Lower leg skin (tissue), 4 donors: ENCODE measurements at regions not wholly inside any gene's neighbourhood (a gene's known extent, or its start where the extent isn't known, plus 50 kb on each side); places are given as distances from the start of the nearest gene placed in this dataset.

Source experiments
- DNase-seq, 2 donors: peaks; one replicate each; pipeline ENCODE4 v3.0.0-alpha.2; 2019; ENCODE audit warnings: low spot score in 2 of 2
- H3K4me3 ChIP-seq: fragments of 200-600 bp; sonication (generic); 2 replicates; pipeline ENCODE4 v1.5.1; 2017; ENCODE audit warnings: mild to moderate bottlenecking, low read depth; ENCODE audit not compliant: poor library complexity, severe bottlenecking
- CTCF ChIP-seq, 3 donors: fragments of 450-650 bp; IDR thresholded peaks; one replicate each; pipeline ENCODE4 v1.5.1; 2016; ENCODE audit warnings: antibody characterized with exemption in 3 of 3, mild to moderate bottlenecking in 3 of 3, moderate library complexity in 2 of 3
- POLR2A ChIP-seq, 2 donors: fragments of 450-650 bp; IDR thresholded peaks; one replicate each; pipeline ENCODE4 v1.6.1; 2016 to 2017; ENCODE audit warnings: antibody characterized with exemption in 2 of 2, mild to moderate bottlenecking in 1 of 2, moderate library complexity in 1 of 2
- WGBS, 2 donors: methylation state at CpG; one replicate each; pipeline ENCODE4 v1.1.5; 2018; 5-methylcytosine and 5-hydroxymethylcytosine counted together
- intact Hi-C: fragments of 100-400 bp; cut with DNase I; formaldehyde crosslinking; loops from one replicate; pipeline ENCODE4 v1.15.0; 2023; ENCODE audit warnings: low total_unique reads

GRCh38 chr21:34302521-34302920 lies 61.3 kb upstream of the KCNE2 start:
- no peak overlapping the region for H3K4me3 ChIP-seq
- WGBS, 2 donors = 68 to 83% methylated on average over 6 of the region's 6 CpGs
- TF ChIP-seq POLR2A (IDR thresholded peaks at IDR 0.05) (no peak), CTCF (IDR thresholded peaks at IDR 0.05) (no peak)
- no peak for DNase-seq
- intact Hi-C loops = no loop called here

DNA sequence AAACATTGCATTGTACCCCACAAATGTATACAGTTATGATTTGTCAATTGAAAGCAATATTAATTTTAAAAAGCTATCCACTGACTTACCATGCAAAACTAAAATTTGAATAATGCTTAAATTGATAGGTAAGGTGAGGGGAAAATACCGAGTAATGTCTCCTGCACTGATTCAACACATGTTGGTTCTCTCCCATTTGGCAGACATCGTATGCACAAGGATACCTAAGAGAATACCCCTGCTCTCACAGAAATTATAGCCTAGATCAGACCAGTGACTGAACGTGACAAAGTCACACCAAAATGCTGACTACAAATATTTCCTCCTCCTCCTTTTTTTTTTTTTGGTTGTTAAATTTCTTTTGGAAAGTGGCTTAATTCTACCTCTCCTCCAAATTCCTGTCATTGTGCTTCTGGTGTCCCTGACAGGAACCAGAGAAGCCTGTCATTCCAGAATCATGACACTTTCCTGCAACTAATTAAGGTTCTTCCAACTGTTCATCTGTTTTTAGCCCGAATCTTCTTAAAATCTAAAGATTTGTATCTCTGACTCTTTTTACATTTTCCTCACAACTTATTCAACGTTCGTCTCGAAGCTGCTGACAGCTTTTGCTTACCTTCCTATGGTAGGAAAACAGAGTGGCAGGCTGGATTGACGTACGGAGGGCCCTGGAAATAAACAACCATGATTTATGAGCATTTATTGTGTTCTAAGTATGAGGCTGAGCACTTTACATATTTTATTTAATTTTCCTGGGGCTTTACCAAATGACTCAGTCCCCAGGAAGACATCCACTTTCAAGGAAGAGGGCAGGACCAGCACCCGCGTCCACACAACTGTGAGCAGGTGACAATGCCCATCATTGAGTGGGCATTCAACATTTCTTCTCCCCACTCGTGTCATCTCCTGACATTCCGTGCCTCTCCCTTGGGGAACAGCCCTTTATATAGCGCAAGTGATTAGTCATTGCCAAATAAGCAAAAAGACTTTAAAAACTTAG lies 57.9 kb upstream of the KCNE2 start:
- TF ChIP-seq CTCF (IDR thresholded peaks at IDR 0.05) = no peak
- no peak for TF ChIP-seq POLR2A (IDR thresholded peaks at IDR 0.05)
- no peak for DNase-seq
- H3K4me3 ChIP-seq = no peak overlapping the region
- intact Hi-C loops = no loop called here
- 38 to 42% methylated on average over 14 of the region's 14 CpGs for WGBS, 2 donors

GRCh38 chr21:34307991-34308532 lies 55.7 kb upstream of the KCNE2 start:
- WGBS, 2 donors = 85 to 86% methylated on average over 5 of the region's 5 CpGs
- DNase-seq = no peak
- no peak overlapping the region for H3K4me3 ChIP-seq
- intact Hi-C loops = no loop called here
- TF ChIP-seq CTCF (IDR thresholded peaks at IDR 0.05) (no peak), POLR2A (IDR thresholded peaks at IDR 0.05) (no peak)

- intact Hi-C loops = no loop called here
- DNase-seq = no peak
- 75 to 79% methylated on average over 12 of the region's 12 CpGs for WGBS, 2 donors
- no peak for TF ChIP-seq POLR2A (IDR thresholded peaks at IDR 0.05)
- TF ChIP-seq CTCF (IDR thresholded peaks at IDR 0.05) = no peak
- no peak overlapping the region for H3K4me3 ChIP-seq
Observed at GRCh38 chr21:34311561-34312330, 52.1 kb upstream of the KCNE2 start.

GRCh38 chr21:34313116-34313515 lies 50.7 kb upstream of the KCNE2 start:
- no peak overlapping the region for H3K4me3 ChIP-seq
- 40 to 50% methylated on average over 1 of the region's 1 CpG for WGBS, 2 donors
- DNase-seq = no peak
- intact Hi-C loops = no loop called here
- TF ChIP-seq POLR2A (IDR thresholded peaks at IDR 0.05) (no peak), CTCF (IDR thresholded peaks at IDR 0.05) (no peak)
